ENCODE measurements at regions not wholly inside any gene's neighbourhood (a gene's known extent, or its start where the extent isn't known, plus 50 kb on each side); places are given as distances from the start of the nearest gene placed in this dataset.

DNA sequence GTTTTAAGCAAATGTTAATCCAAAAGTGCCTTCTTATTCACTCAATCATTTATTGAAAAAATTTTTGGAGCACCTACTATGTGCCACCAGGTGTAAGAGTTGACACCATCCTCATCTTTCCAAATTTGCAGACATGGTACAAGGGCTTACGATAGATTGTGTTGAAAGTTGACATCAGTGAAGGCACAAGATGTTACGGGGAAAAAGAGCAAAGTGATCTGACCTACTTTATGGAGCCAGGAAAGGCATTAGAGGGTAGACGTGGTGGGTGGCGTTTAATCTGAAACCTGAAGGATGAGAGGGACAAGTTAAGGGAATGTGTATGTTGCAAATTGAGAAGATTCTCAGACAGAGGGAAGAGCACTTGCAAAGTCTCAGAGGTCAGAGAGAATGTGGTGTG is 167.8 kb upstream of the HAND2 start:
- DNase-seq (ENCODE audit: low read depth in 1 of 2, low spot score in 1 of 2), result no peak
- Histone ChIP-seq H3K27ac (replicated peaks) (no peak overlapping the region), H3K4me3 (replicated peaks; ENCODE audit: insufficient read depth, low read length) (no peak overlapping the region), H3K27me3 (ENCODE audit: insufficient read depth, poor library complexity, severe bottlenecking) (no peaks in the 10 kb centered on the region)
- no peak for TF ChIP-seq CTCF (IDR thresholded peaks at IDR 0.05; ENCODE audit: insufficient read depth, low read length)
- TF ChIP-seq SPI1 (IDR thresholded peaks at IDR 0.05; ENCODE audit: borderline replicate concordance, low read depth), result no peak
- no peak for TF ChIP-seq GABPA (IDR thresholded peaks at IDR 0.05; ENCODE audit: low read depth)
- TF ChIP-seq, protein P1, sequence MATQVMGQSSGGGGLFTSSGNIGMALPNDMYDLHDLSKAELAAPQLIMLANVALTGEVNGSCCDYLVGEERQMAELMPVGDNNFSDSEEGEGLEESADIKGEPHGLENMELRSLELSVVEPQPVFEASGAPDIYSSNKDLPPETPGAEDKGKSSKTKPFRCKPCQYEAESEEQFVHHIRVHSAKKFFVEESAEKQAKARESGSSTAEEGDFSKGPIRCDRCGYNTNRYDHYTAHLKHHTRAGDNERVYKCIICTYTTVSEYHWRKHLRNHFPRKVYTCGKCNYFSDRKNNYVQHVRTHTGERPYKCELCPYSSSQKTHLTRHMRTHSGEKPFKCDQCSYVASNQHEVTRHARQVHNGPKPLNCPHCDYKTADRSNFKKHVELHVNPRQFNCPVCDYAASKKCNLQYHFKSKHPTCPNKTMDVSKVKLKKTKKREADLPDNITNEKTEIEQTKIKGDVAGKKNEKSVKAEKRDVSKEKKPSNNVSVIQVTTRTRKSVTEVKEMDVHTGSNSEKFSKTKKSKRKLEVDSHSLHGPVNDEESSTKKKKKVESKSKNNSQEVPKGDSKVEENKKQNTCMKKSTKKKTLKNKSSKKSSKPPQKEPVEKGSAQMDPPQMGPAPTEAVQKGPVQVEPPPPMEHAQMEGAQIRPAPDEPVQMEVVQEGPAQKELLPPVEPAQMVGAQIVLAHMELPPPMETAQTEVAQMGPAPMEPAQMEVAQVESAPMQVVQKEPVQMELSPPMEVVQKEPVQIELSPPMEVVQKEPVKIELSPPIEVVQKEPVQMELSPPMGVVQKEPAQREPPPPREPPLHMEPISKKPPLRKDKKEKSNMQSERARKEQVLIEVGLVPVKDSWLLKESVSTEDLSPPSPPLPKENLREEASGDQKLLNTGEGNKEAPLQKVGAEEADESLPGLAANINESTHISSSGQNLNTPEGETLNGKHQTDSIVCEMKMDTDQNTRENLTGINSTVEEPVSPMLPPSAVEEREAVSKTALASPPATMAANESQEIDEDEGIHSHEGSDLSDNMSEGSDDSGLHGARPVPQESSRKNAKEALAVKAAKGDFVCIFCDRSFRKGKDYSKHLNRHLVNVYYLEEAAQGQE (IDR thresholded peaks at IDR 0.05; ENCODE audit: insufficient replicate concordance, low read depth), result no peak
- no peak for TF ChIP-seq POLR2AphosphoS5 (IDR thresholded peaks at IDR 0.05; ENCODE audit: low read depth)

- H3K27me3 ChIP-seq (ENCODE audit: insufficient read depth, poor library complexity, severe bottlenecking), result no peaks in the 10 kb centered on the region
- H3K4me3 ChIP-seq (replicated peaks; ENCODE audit: insufficient read depth, low read length), result no peak overlapping the region
- no peak for TF ChIP-seq CTCF (IDR thresholded peaks at IDR 0.05; ENCODE audit: insufficient read depth, low read length)
- no peak for TF ChIP-seq POLR2AphosphoS5 (IDR thresholded peaks at IDR 0.05; ENCODE audit: low read depth)
- no peak for TF ChIP-seq GABPA (IDR thresholded peaks at IDR 0.05; ENCODE audit: low read depth)
- TF ChIP-seq, protein P1 (IDR thresholded peaks at IDR 0.05; ENCODE audit: insufficient replicate concordance, low read depth), result no peak
- no peak for TF ChIP-seq SPI1 (IDR thresholded peaks at IDR 0.05; ENCODE audit: borderline replicate concordance, low read depth)
- DNase-seq (ENCODE audit: low read depth in 1 of 2, low spot score in 1 of 2), result no peak
- no peak overlapping the region for H3K27ac ChIP-seq (replicated peaks)
These were observed 166.5 kb upstream of the HAND2 start for GRCh38 chr4:173696551-173696950.

GRCh38 chr4:173696011-173696410 is 166.0 kb upstream of the HAND2 start:
- no peak for DNase-seq (ENCODE audit: low read depth in 1 of 2, low spot score in 1 of 2)
- Histone ChIP-seq H3K4me3 (replicated peaks; ENCODE audit: insufficient read depth, low read length) (no peak overlapping the region), H3K27me3 (ENCODE audit: insufficient read depth, poor library complexity, severe bottlenecking) (no peaks in the 10 kb centered on the region), H3K27ac (replicated peaks) (no peak overlapping the region)
- TF ChIP-seq, protein P1 (IDR thresholded peaks at IDR 0.05; ENCODE audit: insufficient replicate concordance, low read depth), result no peak
- TF ChIP-seq CTCF (IDR thresholded peaks at IDR 0.05; ENCODE audit: insufficient read depth, low read length) (no peak), SPI1 (IDR thresholded peaks at IDR 0.05; ENCODE audit: borderline replicate concordance, low read depth) (no peak), POLR2AphosphoS5 (IDR thresholded peaks at IDR 0.05; ENCODE audit: low read depth) (no peak), GABPA (IDR thresholded peaks at IDR 0.05; ENCODE audit: low read depth) (no peak)

All from HL-60 (cell line).